ENCODE measurements at regions not wholly inside any gene's neighbourhood (a gene's known extent, or its start where the extent isn't known, plus 50 kb on each side); places are given as distances from the start of the nearest gene placed in this dataset.

DNA sequence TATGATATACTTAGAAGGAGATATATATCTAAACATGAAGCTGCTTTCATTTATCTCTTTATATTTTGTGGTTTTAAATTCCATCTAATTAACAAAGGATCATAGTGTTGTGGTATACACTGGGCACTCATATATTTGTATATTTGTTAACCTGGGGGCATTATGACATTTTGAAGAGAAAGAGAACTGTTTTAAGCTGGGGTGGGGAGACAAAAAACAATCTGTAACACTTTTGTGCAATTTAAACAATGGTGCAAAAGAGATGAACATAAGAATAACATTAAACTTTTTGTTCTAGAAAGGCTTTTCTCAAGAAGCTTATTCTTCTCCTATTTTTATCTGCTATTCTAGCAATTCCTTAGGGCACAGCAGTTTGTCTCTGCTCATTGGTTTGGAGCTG, 842.0 kb upstream of the CDH2 start:
- Histone ChIP-seq H3K4me3 (no peak overlapping the region), H3K36me3 (no peaks in the 10 kb centered on the region), H3K27ac (no peak overlapping the region), H3K9me3 (no peaks in the 10 kb centered on the region), H3K4me1 (no peaks in the 10 kb centered on the region), H3K27me3 (no peaks in the 10 kb centered on the region)
- DNase-seq (no peak), ATAC-seq (no peak)
- intact Hi-C loops (cut with DNase I) = no loop called here
- no peak for TF ChIP-seq POLR2A (IDR thresholded peaks at IDR 0.05)
- TF ChIP-seq, protein P1, sequence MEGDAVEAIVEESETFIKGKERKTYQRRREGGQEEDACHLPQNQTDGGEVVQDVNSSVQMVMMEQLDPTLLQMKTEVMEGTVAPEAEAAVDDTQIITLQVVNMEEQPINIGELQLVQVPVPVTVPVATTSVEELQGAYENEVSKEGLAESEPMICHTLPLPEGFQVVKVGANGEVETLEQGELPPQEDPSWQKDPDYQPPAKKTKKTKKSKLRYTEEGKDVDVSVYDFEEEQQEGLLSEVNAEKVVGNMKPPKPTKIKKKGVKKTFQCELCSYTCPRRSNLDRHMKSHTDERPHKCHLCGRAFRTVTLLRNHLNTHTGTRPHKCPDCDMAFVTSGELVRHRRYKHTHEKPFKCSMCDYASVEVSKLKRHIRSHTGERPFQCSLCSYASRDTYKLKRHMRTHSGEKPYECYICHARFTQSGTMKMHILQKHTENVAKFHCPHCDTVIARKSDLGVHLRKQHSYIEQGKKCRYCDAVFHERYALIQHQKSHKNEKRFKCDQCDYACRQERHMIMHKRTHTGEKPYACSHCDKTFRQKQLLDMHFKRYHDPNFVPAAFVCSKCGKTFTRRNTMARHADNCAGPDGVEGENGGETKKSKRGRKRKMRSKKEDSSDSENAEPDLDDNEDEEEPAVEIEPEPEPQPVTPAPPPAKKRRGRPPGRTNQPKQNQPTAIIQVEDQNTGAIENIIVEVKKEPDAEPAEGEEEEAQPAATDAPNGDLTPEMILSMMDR (IDR thresholded peaks at IDR 0.05) = no peak

- Histone ChIP-seq H3K27ac (no peak overlapping the region), H3K36me3 (no peaks in the 10 kb centered on the region), H3K4me3 (no peak overlapping the region), H3K27me3 (no peaks in the 10 kb centered on the region), H3K9me3 (peaks cover 0 to 3% (median 0%) of the 10 kb centered on the region in 12 donors), H3K4me1 (no peaks in the 10 kb centered on the region)
- WGBS, 4 donors = 91 to 96% (median 94%) methylated on average over 4 of the region's 4 CpGs
- TF ChIP-seq, protein P1 (IDR thresholded peaks at IDR 0.05) = no peak
- no peak for TF ChIP-seq POLR2A (IDR thresholded peaks at IDR 0.05)
- intact Hi-C loops (cut with DNase I) = no loop called here
- DNase-seq = no peak
- ATAC-seq = no peak
These were observed 836.0 kb upstream of the CDH2 start for GRCh38 chr18:29012883-29013465.

- DNase-seq (no peak), ATAC-seq (no peak)
- intact Hi-C loops (cut with DNase I) = no loop called here
- peaks cover 0 to 4% (median 0%) of the 10 kb centered on the region in 12 donors for H3K9me3 ChIP-seq
- no peaks in the 10 kb centered on the region for H3K36me3 ChIP-seq
- H3K27ac ChIP-seq = no peak overlapping the region
- no peaks in the 10 kb centered on the region for H3K4me1 ChIP-seq
- H3K27me3 ChIP-seq = no peaks in the 10 kb centered on the region
- TF ChIP-seq, protein P1 (IDR thresholded peaks at IDR 0.05) = no peak
- TF ChIP-seq POLR2A (IDR thresholded peaks at IDR 0.05) = no peak
- no peak overlapping the region for H3K4me3 ChIP-seq
- 72 to 86% (median 80%) methylated on average over 5 of the region's 5 CpGs for WGBS, 4 donors
These were observed 835.4 kb upstream of the CDH2 start for GRCh38 chr18:29012364-29012763.

DNA sequence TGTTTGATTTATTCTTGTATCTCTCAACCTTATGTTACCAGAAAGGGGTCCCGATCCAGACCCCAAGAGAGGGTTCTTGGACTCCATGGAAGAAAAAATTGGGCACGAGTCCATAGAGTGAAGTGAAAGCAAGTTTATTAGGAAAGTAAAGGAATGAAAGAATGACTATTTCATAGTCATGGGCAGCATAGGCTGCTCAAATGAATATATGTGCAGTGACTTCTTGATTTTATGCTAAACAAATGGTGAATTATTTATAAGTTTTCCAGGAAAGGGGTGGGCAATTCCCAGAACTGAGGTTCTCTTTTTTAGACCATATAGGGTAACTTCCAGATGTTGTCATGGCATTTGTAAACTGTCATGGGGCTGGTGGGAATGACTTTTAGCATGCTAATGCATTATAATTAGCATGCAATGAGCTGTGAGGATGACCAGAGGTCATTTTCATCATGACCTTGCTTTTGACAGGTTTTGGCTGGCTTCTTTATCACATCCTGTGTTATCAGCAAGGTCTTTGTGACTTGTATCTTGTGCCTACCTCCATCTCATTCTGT, 832.4 kb upstream of the CDH2 start:
- H3K4me3 ChIP-seq = no peak overlapping the region
- WGBS, 4 donors = 85 to 94% (median 90%) methylated on average over 2 of the region's 2 CpGs
- H3K9me3 ChIP-seq = peaks cover 0 to 4% (median 0%) of the 10 kb centered on the region in 12 donors
- no peaks in the 10 kb centered on the region for H3K36me3 ChIP-seq
- TF ChIP-seq POLR2A (IDR thresholded peaks at IDR 0.05) = no peak
- TF ChIP-seq, protein P1 (IDR thresholded peaks at IDR 0.05) = no peak
- H3K27me3 ChIP-seq = no peaks in the 10 kb centered on the region
- ATAC-seq = no peak
- intact Hi-C loops (cut with DNase I) = no loop called here
- DNase-seq = no peak
- H3K4me1 ChIP-seq = no peaks in the 10 kb centered on the region
- H3K27ac ChIP-seq = no peak overlapping the region

Data from heart left ventricle (tissue), 16 donors.